ENCODE measurements at regions not wholly inside any gene's neighbourhood (a gene's known extent, or its start where the extent isn't known, plus 50 kb on each side); places are given as distances from the start of the nearest gene placed in this dataset.

GRCh38 chr18:71682591-71682990, 861.6 kb downstream of the CBLN2 start:
- H3K27ac ChIP-seq (ENCODE audit: low read depth in 1 of 2, low read length in 2 of 2): no peak overlapping the region
- WGBS (ENCODE audit: insufficient coverage): no CpG with 5 or more reads among the region's 5 CpGs
- Mint-ChIP-seq H3K9me3 (peaks cover 0 to 6% (median 2%) of the 10 kb centered on the region in 7 donors), H3K36me3 (no peaks in the 10 kb centered on the region), H3K4me1 (no peaks in the 10 kb centered on the region), H3K4me3 (no peak overlapping the region), H3K27ac (no peak overlapping the region), H3K27me3 (ENCODE audit: low read depth in 3 of 3) (no peaks in the 10 kb centered on the region)
- no peaks in the 10 kb centered on the region for H3K9me3 ChIP-seq (replicated peaks in 1 of 2; ENCODE audit: control insufficient read depth in 1 of 2, insufficient read depth in 1 of 2, low read length in 2 of 2)
- H3K9ac ChIP-seq (ENCODE audit: insufficient read depth, low read length, poor library complexity, severe bottlenecking): no peak overlapping the region
- no peak overlapping the region for H2AFZ ChIP-seq (ENCODE audit: insufficient read depth, low read depth, low read length, poor library complexity, severe bottlenecking)
- DNase-seq: no peak
- no peaks in the 10 kb centered on the region for H3K36me3 ChIP-seq (replicated peaks in 1 of 2; ENCODE audit: control insufficient read depth in 1 of 2, insufficient read depth in 2 of 2, low read length in 2 of 2)
- H3K4me3 ChIP-seq (replicated peaks in 1 of 3; ENCODE audit: low read depth in 2 of 3, low read length in 3 of 3): no peak overlapping the region
- no peak overlapping the region for H3K4me2 ChIP-seq (replicated peaks; ENCODE audit: extremely low read depth, low read length, poor library complexity, severe bottlenecking)
- TF ChIP-seq CTCF (IDR thresholded peaks at IDR 0.05): no peak
- intact Hi-C loops (cut with micrococcal nuclease): no loop called here
- no peaks in the 10 kb centered on the region for H3K4me1 ChIP-seq (ENCODE audit: control insufficient read depth in 1 of 2, insufficient read depth in 2 of 2, low read length in 2 of 2)
- H3K27me3 ChIP-seq (ENCODE audit: control insufficient read depth in 2 of 2, insufficient read depth in 2 of 2, low read length in 2 of 2): no peaks in the 10 kb centered on the region
- no peaks in the 10 kb centered on the region for H4K20me1 ChIP-seq (ENCODE audit: insufficient read depth, low read length)
- H3K79me2 ChIP-seq (ENCODE audit: insufficient read depth, low read length): no peaks in the 10 kb centered on the region

GRCh38 chr18:71678144-71678543, 866.0 kb downstream of the CBLN2 start:
- no peak overlapping the region for H3K27ac ChIP-seq (ENCODE audit: low read depth in 1 of 2, low read length in 2 of 2)
- WGBS (ENCODE audit: insufficient coverage): no CpG with 5 or more reads among the region's 2 CpGs
- no peak for DNase-seq
- peaks cover 0 to 16% of the 10 kb centered on the region in 2 donors for H3K9me3 ChIP-seq (replicated peaks in 1 of 2; ENCODE audit: control insufficient read depth in 1 of 2, insufficient read depth in 1 of 2, low read length in 2 of 2)
- no peaks in the 10 kb centered on the region for H3K4me1 Mint-ChIP-seq
- H3K27ac Mint-ChIP-seq: no peak overlapping the region
- no peak overlapping the region for H3K4me2 ChIP-seq (replicated peaks; ENCODE audit: extremely low read depth, low read length, poor library complexity, severe bottlenecking)
- no peak overlapping the region for H3K4me3 Mint-ChIP-seq
- H3K79me2 ChIP-seq (ENCODE audit: insufficient read depth, low read length): no peaks in the 10 kb centered on the region
- H3K4me1 ChIP-seq (ENCODE audit: control insufficient read depth in 1 of 2, insufficient read depth in 2 of 2, low read length in 2 of 2): no peaks in the 10 kb centered on the region
- no peak for TF ChIP-seq CTCF (IDR thresholded peaks at IDR 0.05)
- H3K27me3 ChIP-seq (ENCODE audit: control insufficient read depth in 2 of 2, insufficient read depth in 2 of 2, low read length in 2 of 2): no peaks in the 10 kb centered on the region
- peaks cover 0 to 17% (median 2%) of the 10 kb centered on the region in 7 donors for H3K9me3 Mint-ChIP-seq
- no peak overlapping the region for H2AFZ ChIP-seq (ENCODE audit: insufficient read depth, low read depth, low read length, poor library complexity, severe bottlenecking)
- H4K20me1 ChIP-seq (ENCODE audit: insufficient read depth, low read length): no peaks in the 10 kb centered on the region
- H3K9ac ChIP-seq (ENCODE audit: insufficient read depth, low read length, poor library complexity, severe bottlenecking): no peak overlapping the region
- intact Hi-C loops (cut with micrococcal nuclease): no loop called here
- H3K4me3 ChIP-seq (replicated peaks in 1 of 3; ENCODE audit: low read depth in 2 of 3, low read length in 3 of 3): no peak overlapping the region
- H3K27me3 Mint-ChIP-seq (ENCODE audit: low read depth in 3 of 3): no peaks in the 10 kb centered on the region
- H3K36me3 ChIP-seq (replicated peaks in 1 of 2; ENCODE audit: control insufficient read depth in 1 of 2, insufficient read depth in 2 of 2, low read length in 2 of 2): no peaks in the 10 kb centered on the region
- no peaks in the 10 kb centered on the region for H3K36me3 Mint-ChIP-seq

Measured in CD14-positive monocyte (primary cell).